Vagina (tissue), 2 donors: ENCODE measurements at regions not wholly inside any gene's neighbourhood (a gene's known extent, or its start where the extent isn't known, plus 50 kb on each side); places are given as distances from the start of the nearest gene placed in this dataset.

Experiments
- DNase-seq, 2 donors: peaks; one replicate each; pipeline ENCODE4 v3.0.0-alpha.2; 2017; ENCODE audit errors: extremely low spot score in 2 of 2
- H3K27ac ChIP-seq: fragments of 200-600 bp; sonication (generic); one replicate; pipeline ENCODE4 v1.5.1; 2019
- H3K27me3 ChIP-seq: fragments of 200-600 bp; sonication (generic); one replicate; pipeline ENCODE4 v1.5.1; 2019
- H3K36me3 ChIP-seq, 2 donors: fragments of 200-600 bp; sonication (generic); one replicate each; pipeline ENCODE4 v1.5.1; 2017 to 2019
- H3K4me1 ChIP-seq: fragments of 200-600 bp; sonication (generic); one replicate; pipeline ENCODE4 v1.5.1; 2019
- H3K4me3 ChIP-seq, 2 donors: fragments of 200-600 bp; sonication (generic); 1 replicate in 1 of 2; 2 replicates in 1 of 2; pipeline ENCODE4 v1.5.1; 2016 to 2019
- H3K9me3 ChIP-seq: fragments of 200-600 bp; sonication (generic); one replicate; pipeline ENCODE4 v1.5.1; 2019
- POLR2A ChIP-seq, 2 donors: fragments of 450-650 bp; IDR thresholded peaks; one replicate each; pipeline ENCODE4 v1.6.1; 2017; ENCODE audit warnings: antibody characterized with exemption in 2 of 2, mild to moderate bottlenecking in 2 of 2, moderate library complexity in 2 of 2
- POLR2AphosphoS5 ChIP-seq, 2 donors: sonication (generic); formaldehyde crosslinking; IDR thresholded peaks; one replicate each; pipeline ENCODE4 v1.9.0; 2017; ENCODE audit warnings: antibody characterized with exemption in 2 of 2, mild to moderate bottlenecking in 2 of 2, low read depth in 1 of 2; ENCODE audit not compliant: insufficient read depth in 1 of 2
- intact Hi-C: fragments of 100-400 bp; cut with DNase I; formaldehyde crosslinking; loops from one replicate; pipeline ENCODE4 v1.15.1; 2023
- TF ChIP-seq, protein P1 (sequence below), 3 experiments: fragments of 450-650 bp in 2 of 3; fragments of 200-600 bp in 1 of 3; sonication (generic) in 1 of 3; IDR thresholded peaks; one replicate each; pipeline ENCODE4 v1.5.1; 2017 to 2019; ENCODE audit warnings: antibody characterized with exemption in 3 of 3, mild to moderate bottlenecking in 2 of 3, moderate library complexity in 2 of 3

DNA sequence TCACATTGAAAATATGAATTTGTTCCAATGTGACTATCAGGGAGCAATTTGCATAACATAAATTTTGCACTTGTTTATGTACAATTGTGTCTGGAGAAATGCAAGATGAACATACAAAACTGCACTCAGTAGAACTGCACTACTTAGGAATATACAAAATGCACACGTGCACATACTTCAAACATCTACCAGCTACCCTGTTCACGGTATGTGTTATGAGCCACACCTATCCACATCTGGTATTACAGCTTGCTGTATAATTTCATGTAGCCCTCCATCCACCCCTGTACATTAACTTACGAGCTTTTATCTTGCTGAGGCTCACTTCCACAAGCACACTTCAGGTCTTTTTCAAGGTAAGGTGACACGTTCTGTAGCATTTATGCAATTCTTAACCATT is 373.5 kb upstream of the ZEB2 start:
- TF ChIP-seq POLR2AphosphoS5 (IDR thresholded peaks at IDR 0.05; ENCODE audit: insufficient read depth in 1 of 2, low read depth in 1 of 2) (no peak), POLR2A (IDR thresholded peaks at IDR 0.05) (no peak)
- no peaks in the 10 kb centered on the region for H3K27me3 ChIP-seq
- DNase-seq = no peak

DNA sequence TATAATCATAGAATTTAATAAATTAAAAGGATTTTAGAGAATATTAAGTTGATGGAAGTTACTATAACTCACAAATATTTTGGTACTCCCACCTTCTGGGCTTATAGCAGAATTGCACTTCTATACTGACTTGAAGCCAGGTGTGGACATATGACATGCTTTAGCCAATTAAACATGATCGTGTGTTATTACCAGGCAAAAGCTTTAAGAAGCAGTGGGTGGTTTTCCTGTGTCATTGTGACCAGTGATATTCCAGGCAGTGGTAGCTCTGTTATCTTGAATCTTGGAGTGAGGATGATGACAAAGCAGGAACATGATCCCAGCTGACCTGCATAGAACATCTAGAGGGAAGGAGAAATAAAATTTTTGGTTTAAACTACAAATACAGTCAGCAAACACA is 370.9 kb upstream of the ZEB2 start:
- DNase-seq = no peak
- H3K9me3 ChIP-seq = no peaks in the 10 kb centered on the region
- no peak overlapping the region for H3K4me3 ChIP-seq
- H3K27me3 ChIP-seq = no peaks in the 10 kb centered on the region
- TF ChIP-seq POLR2AphosphoS5 (IDR thresholded peaks at IDR 0.05; ENCODE audit: insufficient read depth in 1 of 2, low read depth in 1 of 2) (no peak), POLR2A (IDR thresholded peaks at IDR 0.05) (no peak)
- TF ChIP-seq, protein P1, sequence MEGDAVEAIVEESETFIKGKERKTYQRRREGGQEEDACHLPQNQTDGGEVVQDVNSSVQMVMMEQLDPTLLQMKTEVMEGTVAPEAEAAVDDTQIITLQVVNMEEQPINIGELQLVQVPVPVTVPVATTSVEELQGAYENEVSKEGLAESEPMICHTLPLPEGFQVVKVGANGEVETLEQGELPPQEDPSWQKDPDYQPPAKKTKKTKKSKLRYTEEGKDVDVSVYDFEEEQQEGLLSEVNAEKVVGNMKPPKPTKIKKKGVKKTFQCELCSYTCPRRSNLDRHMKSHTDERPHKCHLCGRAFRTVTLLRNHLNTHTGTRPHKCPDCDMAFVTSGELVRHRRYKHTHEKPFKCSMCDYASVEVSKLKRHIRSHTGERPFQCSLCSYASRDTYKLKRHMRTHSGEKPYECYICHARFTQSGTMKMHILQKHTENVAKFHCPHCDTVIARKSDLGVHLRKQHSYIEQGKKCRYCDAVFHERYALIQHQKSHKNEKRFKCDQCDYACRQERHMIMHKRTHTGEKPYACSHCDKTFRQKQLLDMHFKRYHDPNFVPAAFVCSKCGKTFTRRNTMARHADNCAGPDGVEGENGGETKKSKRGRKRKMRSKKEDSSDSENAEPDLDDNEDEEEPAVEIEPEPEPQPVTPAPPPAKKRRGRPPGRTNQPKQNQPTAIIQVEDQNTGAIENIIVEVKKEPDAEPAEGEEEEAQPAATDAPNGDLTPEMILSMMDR (IDR thresholded peaks at IDR 0.05) = no peak
- no peaks in the 10 kb centered on the region for H3K4me1 ChIP-seq
- no peak overlapping the region for H3K27ac ChIP-seq
- intact Hi-C loops = no loop called here
- H3K36me3 ChIP-seq = no peaks in the 10 kb centered on the region

More for the DNA sequence above, 373.5 kb upstream of the ZEB2 start:
- Histone ChIP-seq H3K27ac (no peak overlapping the region), H3K36me3 (no peaks in the 10 kb centered on the region), H3K4me1 (no peaks in the 10 kb centered on the region), H3K4me3 (no peak overlapping the region), H3K9me3 (no peaks in the 10 kb centered on the region)
- intact Hi-C loops = no loop called here

DNA sequence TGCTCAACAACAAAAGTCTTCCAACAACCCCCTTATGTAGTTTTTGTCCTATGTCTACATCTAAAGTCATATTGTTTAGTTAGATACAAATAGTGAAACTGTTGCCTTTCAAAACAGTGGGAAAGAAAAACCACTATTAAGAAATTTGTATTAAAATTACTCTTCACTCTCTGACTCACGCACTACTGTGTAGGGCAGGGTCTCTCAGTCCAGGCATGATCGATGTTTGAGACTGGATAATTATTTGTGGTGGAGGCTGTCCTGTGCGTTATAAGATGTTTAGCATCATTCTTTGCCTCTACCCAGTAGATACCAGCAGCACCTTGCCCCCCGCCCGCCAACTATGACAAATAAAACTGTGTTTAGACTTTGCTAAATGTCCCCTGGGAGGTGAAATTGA is 369.4 kb upstream of the ZEB2 start:
- Histone ChIP-seq H3K27ac (no peak overlapping the region), H3K27me3 (no peaks in the 10 kb centered on the region), H3K4me1 (no peaks in the 10 kb centered on the region), H3K4me3 (no peak overlapping the region), H3K9me3 (no peaks in the 10 kb centered on the region), H3K36me3 (no peaks in the 10 kb centered on the region)
- no peak for DNase-seq
- no peak for TF ChIP-seq POLR2A (IDR thresholded peaks at IDR 0.05)
- no peak for TF ChIP-seq POLR2AphosphoS5 (IDR thresholded peaks at IDR 0.05; ENCODE audit: insufficient read depth in 1 of 2, low read depth in 1 of 2)
- TF ChIP-seq, protein P1 (IDR thresholded peaks at IDR 0.05) = no peak
- intact Hi-C loops = no loop called here

DNA sequence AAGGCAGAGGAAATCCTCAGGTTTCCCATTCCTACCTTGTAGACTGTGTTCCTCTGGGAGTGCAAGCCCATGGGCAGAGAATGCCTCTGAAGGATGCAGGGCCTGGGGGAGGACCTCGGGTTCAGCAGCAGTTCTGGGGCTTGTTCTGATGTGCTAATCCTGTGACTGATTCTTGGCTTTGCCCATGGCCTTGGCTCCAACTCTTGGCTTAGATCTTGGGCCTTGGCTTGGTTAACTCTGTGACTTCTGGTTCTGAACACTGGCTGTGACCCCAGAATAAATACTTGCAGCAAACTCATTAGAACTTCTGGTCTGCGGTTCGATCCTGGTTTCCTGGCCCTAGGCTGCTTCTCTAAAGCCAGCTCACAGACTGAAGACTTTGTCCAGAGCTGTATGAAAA is 366.9 kb upstream of the ZEB2 start:
- Histone ChIP-seq H3K36me3 (no peaks in the 10 kb centered on the region), H3K27me3 (no peaks in the 10 kb centered on the region), H3K4me1 (no peaks in the 10 kb centered on the region), H3K9me3 (no peaks in the 10 kb centered on the region), H3K27ac (no peak overlapping the region), H3K4me3 (no peak overlapping the region)
- TF ChIP-seq POLR2AphosphoS5 (IDR thresholded peaks at IDR 0.05; ENCODE audit: insufficient read depth in 1 of 2, low read depth in 1 of 2) (no peak), POLR2A (IDR thresholded peaks at IDR 0.05) (no peak)
- TF ChIP-seq, protein P1 (IDR thresholded peaks at IDR 0.05) = no peak
- no peak for DNase-seq
- intact Hi-C loops = no loop called here

DNA sequence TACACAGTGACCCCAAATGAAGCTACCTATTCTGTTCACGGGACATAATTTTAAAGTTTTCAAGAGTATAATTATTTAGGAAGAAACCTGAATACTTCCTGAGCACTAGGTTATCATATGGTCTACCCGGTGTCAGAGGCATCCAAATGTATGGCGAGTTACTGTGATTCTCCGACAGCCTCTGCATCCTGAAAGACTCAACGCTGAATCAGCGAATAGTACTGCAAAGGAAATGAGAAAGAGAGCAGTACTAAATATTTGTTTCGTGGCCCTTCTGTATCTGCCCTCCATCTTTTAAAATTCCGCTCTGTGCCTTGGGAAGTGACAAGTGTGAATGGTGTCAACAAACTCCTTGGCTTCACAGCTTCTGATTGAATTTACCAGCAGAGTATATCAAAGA is 358.0 kb upstream of the ZEB2 start:
- no peak overlapping the region for H3K27ac ChIP-seq
- intact Hi-C loops = no loop called here
- no peak overlapping the region for H3K4me3 ChIP-seq
- no peaks in the 10 kb centered on the region for H3K36me3 ChIP-seq
- H3K4me1 ChIP-seq = no peaks in the 10 kb centered on the region
- no peaks in the 10 kb centered on the region for H3K27me3 ChIP-seq
- DNase-seq = no peak
- no peaks in the 10 kb centered on the region for H3K9me3 ChIP-seq
- TF ChIP-seq POLR2A (IDR thresholded peaks at IDR 0.05) = no peak
- TF ChIP-seq POLR2AphosphoS5 (IDR thresholded peaks at IDR 0.05; ENCODE audit: insufficient read depth in 1 of 2, low read depth in 1 of 2) = no peak
- TF ChIP-seq, protein P1 (IDR thresholded peaks at IDR 0.05) = no peak

DNA sequence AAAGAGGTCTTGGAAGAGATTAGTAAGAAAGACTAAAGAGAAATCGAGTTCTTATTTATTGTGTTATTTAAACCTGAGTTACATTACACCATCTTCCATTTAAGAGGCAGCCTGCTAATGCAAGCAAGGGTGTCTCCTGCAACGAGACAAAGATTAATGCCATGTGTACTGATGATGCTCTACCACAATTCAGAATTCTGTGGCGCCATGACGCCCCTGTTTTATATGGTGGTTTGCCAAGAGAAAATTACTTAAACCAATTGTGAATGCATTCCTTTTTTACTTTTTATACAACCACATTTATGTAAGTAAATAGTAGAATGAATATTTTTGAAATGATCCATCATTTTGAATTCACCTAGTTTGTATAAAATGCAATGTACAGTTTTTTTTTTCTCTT is 356.1 kb upstream of the ZEB2 start:
- intact Hi-C loops = no loop called here
- Histone ChIP-seq H3K27me3 (no peaks in the 10 kb centered on the region), H3K9me3 (no peaks in the 10 kb centered on the region), H3K4me1 (no peaks in the 10 kb centered on the region), H3K36me3 (no peaks in the 10 kb centered on the region), H3K4me3 (no peak overlapping the region), H3K27ac (no peak overlapping the region)
- DNase-seq = no peak
- TF ChIP-seq, protein P1 (IDR thresholded peaks at IDR 0.05) = no peak
- TF ChIP-seq POLR2A (IDR thresholded peaks at IDR 0.05) (no peak), POLR2AphosphoS5 (IDR thresholded peaks at IDR 0.05; ENCODE audit: insufficient read depth in 1 of 2, low read depth in 1 of 2) (no peak)
